Myocyte (in vitro differentiated cells): ENCODE measurements at regions not wholly inside any gene's neighbourhood (a gene's known extent, or its start where the extent isn't known, plus 50 kb on each side); places are given as distances from the start of the nearest gene placed in this dataset.

ENCODE experiments used
- DNase-seq: peaks from one replicate; pipeline ENCODE4 v3.0.0-alpha.2; 2012; ENCODE audit warnings: low read depth

DNA sequence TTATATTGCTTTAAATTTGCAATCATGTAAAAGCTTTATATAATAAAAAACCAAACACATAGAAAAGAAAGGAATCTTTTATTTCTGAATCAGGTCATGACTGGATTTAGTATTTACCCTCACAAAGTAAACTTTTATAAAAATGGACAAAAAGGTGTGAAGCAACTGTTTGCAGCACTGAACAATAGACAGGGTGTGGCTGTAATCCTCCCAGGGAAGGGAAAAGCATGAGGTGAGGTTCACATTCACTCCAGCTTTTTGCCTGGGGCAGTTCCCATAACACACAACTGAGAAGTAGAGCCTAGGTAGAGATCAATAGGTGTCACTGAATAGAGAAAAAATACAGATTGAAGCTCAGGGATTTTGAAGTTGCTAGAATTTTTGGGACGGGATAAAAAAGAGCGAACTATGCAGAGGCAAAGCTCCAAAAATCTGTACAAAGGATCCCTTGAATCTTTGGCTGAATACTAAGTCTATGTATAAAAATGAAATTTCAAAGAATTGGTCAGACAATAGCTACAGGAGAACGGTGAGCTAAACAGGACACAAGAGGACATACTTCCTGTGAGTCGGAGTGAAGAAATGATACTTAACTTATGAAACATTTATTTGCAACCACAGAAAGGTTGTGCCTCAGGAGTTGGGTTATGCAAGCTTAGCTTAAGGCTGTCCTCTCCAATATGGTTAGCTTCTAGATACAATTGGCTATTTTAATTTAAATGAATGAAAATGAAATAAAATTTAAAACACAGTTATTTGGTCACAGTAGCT lies 162.0 kb upstream of the ZP4 start:
- DNase-seq, result no peak

- no peak for DNase-seq
Observed at GRCh38 chr1:238029126-238029525, 138.4 kb upstream of the ZP4 start.

DNA sequence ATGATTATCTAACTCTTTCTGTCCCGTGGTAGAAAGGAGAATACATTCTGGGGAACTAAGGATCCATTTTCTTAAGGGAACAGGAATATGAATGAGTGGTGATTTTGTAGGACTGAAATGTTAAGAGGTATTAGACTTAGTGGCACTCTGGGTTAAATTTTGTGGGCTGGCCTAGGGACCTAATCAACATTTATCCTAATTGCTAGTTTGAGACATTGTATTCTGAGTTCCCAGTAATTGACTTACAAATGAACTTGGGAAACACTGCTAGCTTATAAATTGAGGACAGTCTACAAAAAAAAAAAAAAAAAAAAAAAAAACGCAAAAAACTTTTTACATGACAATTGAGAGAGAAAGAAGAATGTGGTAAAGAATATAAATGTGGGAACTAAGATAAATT lies 136.6 kb upstream of the ZP4 start:
- DNase-seq, result no peak

- no peak for DNase-seq
Observed at GRCh38 chr1:238023137-238023536, 132.4 kb upstream of the ZP4 start.

DNA sequence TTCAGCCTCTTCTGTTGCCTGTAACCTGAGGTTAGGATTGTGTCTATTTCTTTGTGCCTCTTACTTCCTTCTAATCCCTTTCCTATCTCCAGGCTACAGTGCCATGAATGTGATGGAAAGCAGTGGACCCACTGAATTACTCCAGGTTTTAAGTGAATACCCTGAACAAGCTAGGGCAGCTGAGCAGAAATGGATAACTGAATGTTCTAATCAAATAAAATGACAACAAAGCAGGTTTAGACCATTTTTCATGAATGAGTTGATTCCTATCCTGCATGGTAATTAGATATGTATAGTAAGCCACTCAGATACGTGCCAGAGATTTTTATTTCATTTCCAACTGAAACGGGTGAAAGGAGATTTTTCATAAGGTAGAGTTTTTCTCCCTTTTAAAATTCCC lies 127.5 kb upstream of the ZP4 start:
- no peak for DNase-seq

GRCh38 chr1:238006779-238007178 lies 116.1 kb upstream of the ZP4 start:
- no peak for DNase-seq

DNA sequence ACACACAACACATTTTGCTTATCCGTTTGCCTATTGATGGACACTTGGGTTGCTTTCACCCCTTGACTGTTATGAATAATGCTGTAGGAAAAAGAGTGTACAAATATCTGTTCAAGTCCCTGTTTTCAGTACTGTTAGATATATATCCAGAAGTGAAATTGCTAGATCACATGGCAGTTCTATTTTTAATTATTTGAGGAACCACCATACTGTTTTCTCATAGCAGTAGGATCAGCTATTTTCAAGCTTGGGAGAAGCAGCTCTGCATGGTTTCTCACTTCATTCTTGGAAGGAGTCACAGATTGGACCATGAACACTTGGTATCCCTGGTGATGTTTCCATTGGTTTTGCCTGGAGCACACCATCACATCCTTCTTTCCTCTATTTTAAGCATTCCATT lies 114.4 kb upstream of the ZP4 start:
- DNase-seq, result no peak

- DNase-seq, result no peak
Observed at GRCh38 chr1:238001818-238002217, 111.1 kb upstream of the ZP4 start.

GRCh38 chr1:237999426-238000052 lies 108.8 kb upstream of the ZP4 start:
- DNase-seq, result no peak

- no peak for DNase-seq
Observed at GRCh38 chr1:237998581-237998980, 107.9 kb upstream of the ZP4 start.

- DNase-seq, result no peak
Observed at GRCh38 chr1:237983496-237983895, 92.8 kb upstream of the ZP4 start.

GRCh38 chr1:237981223-237981622 lies 90.5 kb upstream of the ZP4 start:
- DNase-seq, result no peak

- no peak for DNase-seq
Observed at GRCh38 chr1:237976331-237976730, 85.6 kb upstream of the ZP4 start.

GRCh38 chr1:237975903-237976302 lies 85.2 kb upstream of the ZP4 start:
- DNase-seq, result no peak

DNA sequence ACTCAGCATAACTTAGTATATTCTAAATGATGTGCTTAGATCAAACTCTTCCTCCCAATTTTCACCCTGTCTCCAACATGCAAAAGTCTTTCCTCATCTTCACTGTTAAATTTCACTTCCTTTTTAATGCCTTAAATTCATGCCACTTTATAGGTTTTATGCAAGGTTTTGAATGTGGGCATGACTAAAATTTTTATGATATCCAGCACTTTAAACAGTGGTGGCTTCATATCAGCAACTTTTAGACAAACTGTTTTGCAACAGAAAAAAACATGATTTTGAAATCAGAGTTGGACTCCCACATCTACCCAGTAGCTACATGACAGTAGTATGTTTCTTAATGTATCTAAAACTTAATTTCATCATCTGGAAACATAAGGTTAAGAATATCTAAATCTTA lies 84.7 kb upstream of the ZP4 start:
- no peak for DNase-seq

DNA sequence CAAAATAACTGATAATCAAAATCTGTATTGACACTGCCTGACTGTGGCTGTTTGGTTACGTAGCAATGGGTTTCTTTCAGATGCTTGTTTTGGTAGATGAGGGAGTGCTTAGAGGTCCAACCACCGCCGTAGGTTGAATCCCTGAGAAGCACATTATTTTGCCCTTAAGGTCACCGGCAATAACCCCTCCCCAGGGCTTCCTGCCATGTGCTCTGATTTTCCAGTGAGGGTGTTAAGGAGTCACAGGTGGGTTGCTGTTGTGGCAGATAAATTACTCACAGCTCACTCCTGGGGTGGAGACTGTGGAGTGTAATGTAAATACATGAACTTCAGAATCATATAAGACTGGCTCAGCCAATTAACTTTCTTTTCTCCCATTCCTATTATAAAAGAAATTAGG lies 81.5 kb upstream of the ZP4 start:
- DNase-seq, result no peak

DNA sequence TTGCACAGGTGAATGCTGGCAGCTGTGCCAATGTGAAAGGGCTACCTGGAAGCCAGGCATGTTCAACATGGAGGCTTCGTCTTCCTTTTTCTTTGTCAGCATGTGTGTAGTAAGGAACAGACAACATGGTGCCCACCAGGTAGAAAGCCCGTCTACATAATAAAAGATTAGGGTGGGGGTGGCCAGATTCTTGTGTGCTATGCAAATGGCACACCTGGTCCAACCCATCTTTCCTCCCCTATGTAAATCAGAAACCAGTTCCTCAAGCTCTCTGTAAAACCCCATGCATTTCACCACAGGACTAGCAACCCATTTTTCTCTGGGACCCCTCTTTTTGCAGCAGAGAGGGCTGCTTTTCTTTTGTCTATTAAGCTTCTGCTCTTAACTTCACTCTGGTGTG lies 72.3 kb upstream of the ZP4 start:
- DNase-seq, result no peak

GRCh38 chr1:237961754-237962153 lies 71.0 kb upstream of the ZP4 start:
- no peak for DNase-seq

DNA sequence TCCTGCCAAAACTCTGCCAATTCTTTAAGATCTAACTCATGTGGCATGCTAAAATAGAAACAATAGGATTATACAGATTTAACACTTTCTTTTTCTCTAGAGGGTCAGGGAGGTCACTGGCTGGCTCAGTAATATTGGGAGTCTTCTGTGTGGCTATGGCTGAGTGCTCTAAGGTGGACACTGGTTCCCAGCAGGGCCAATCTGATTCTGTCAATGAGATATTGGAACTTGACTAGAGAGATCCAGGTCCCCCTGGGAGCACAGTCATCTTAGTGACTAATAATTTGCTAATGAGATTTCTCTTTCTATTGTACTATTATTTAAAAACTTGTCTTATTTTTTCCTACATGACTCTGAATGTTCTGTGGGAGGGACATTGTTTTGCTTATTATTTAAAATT lies 69.1 kb upstream of the ZP4 start:
- no peak for DNase-seq

- DNase-seq, result no peak
Observed at GRCh38 chr1:237953238-237953637, 62.5 kb upstream of the ZP4 start.
